ENCODE measurements at regions not wholly inside any gene's neighbourhood (a gene's known extent, or its start where the extent isn't known, plus 50 kb on each side); places are given as distances from the start of the nearest gene placed in this dataset.

DNA sequence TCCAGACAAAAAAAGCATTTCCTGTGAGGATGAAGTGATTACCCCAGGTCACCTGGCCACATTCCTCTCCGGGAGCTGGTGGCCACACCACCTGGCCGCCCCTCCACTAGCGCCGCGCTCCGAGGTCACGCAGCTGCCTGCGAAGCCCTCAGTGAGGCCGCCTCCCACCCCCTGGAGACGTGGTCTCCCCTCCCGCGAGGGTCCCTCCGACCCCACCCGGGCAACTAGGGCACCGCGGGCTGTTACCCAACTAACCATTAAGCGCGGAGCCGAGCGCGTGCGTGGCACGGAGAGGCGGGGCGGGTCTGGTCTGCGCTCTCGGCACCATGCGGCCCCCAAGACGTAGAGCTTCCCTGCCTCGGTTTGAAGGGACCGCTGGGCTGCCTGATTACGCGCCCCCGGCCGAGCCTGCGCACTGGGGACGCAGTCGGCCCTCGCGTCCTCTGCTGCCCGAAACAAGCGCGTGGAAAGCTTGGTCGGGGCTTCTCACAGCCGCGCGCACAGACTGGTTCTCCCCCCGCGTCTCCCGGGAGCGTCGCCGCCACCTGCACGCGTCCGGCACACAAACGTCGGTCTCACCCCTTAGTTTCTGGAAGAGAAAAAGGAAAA is 106.5 kb downstream of the SLC16A1 start (continued):
- TF ChIP-seq, protein P1, sequence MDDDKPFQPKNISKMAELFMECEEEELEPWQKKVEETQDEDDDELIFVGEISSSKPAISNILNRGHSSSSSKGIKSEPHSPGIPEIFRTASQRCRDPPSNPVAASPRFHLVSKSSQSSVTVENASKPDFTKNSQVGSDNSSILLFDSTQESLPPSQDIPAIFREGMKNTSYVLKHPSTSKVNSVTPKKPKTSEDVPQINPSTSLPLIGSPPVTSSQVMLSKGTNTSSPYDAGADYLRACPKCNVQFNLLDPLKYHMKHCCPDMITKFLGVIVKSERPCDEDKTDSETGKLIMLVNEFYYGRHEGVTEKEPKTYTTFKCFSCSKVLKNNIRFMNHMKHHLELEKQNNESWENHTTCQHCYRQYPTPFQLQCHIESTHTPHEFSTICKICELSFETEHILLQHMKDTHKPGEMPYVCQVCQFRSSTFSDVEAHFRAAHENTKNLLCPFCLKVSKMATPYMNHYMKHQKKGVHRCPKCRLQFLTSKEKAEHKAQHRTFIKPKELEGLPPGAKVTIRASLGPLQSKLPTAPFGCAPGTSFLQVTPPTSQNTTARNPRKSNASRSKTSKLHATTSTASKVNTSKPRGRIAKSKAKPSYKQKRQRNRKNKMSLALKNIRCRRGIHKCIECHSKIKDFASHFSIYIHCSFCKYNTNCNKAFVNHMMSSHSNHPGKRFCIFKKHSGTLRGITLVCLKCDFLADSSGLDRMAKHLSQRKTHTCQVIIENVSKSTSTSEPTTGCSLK (tag by site-specific recombination; IDR thresholded peaks at IDR 0.05) = no peak
- TF ChIP-seq, protein P2, sequence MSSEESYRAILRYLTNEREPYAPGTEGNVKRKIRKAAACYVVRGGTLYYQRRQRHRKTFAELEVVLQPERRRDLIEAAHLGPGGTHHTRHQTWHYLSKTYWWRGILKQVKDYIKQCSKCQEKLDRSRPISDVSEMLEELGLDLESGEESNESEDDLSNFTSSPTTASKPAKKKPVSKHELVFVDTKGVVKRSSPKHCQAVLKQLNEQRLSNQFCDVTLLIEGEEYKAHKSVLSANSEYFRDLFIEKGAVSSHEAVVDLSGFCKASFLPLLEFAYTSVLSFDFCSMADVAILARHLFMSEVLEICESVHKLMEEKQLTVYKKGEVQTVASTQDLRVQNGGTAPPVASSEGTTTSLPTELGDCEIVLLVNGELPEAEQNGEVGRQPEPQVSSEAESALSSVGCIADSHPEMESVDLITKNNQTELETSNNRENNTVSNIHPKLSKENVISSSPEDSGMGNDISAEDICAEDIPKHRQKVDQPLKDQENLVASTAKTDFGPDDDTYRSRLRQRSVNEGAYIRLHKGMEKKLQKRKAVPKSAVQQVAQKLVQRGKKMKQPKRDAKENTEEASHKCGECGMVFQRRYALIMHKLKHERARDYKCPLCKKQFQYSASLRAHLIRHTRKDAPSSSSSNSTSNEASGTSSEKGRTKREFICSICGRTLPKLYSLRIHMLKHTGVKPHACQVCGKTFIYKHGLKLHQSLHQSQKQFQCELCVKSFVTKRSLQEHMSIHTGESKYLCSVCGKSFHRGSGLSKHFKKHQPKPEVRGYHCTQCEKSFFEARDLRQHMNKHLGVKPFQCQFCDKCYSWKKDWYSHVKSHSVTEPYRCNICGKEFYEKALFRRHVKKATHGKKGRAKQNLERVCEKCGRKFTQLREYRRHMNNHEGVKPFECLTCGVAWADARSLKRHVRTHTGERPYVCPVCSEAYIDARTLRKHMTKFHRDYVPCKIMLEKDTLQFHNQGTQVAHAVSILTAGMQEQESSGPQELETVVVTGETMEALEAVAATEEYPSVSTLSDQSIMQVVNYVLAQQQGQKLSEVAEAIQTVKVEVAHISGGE (tag by site-specific recombination; conservative IDR thresholded peaks at IDR 0.05; ENCODE audit: low read depth) = no peak; the same call in 1 of the 2 replicates
- TF ChIP-seq, protein P3, sequence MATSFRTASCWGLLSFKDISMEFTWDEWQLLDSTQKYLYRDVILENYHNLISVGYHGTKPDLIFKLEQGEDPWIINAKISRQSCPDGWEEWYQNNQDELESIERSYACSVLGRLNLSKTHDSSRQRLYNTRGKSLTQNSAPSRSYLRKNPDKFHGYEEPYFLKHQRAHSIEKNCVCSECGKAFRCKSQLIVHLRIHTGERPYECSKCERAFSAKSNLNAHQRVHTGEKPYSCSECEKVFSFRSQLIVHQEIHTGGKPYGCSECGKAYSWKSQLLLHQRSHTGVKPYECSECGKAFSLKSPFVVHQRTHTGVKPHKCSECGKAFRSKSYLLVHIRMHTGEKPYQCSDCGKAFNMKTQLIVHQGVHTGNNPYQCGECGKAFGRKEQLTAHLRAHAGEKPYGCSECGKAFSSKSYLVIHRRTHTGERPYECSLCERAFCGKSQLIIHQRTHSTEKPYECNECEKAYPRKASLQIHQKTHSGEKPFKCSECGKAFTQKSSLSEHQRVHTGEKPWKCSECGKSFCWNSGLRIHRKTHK (tag by site-specific recombination; IDR thresholded peaks at IDR 0.05) = no peak
- TF ChIP-seq, protein P4, sequence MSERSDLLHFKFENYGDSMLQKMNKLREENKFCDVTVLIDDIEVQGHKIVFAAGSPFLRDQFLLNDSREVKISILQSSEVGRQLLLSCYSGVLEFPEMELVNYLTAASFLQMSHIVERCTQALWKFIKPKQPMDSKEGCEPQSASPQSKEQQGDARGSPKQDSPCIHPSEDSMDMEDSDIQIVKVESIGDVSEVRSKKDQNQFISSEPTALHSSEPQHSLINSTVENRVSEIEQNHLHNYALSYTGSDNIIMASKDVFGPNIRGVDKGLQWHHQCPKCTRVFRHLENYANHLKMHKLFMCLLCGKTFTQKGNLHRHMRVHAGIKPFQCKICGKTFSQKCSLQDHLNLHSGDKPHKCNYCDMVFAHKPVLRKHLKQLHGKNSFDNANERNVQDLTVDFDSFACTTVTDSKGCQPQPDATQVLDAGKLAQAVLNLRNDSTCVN (tag by site-specific recombination; optimal IDR thresholded peaks at IDR 0.05) = peak; percentile 98
- TF ChIP-seq ZNF133 (tag by site-specific recombination; IDR thresholded peaks at IDR 0.05) (no peak), ZXDB (tag by site-specific recombination; IDR thresholded peaks at IDR 0.05) (peak; percentile 49; the same call in 1 of the 2 replicates), ZNF747 (tag by site-specific recombination; IDR thresholded peaks at IDR 0.05) (no peak), ZNF175 (tag by site-specific recombination; IDR thresholded peaks at IDR 0.05) (no peak), ZEB2 (tag by site-specific recombination; IDR thresholded peaks at IDR 0.05) (peak; percentile 62; the same call in 1 of the 2 replicates), ZNF19 (tag by site-specific recombination; IDR thresholded peaks at IDR 0.05; ENCODE audit: low read depth) (no peak), ZNF658 (tag by site-specific recombination; IDR thresholded peaks at IDR 0.05) (no peak), ZNF600 (tag by site-specific recombination; IDR thresholded peaks at IDR 0.05) (0 out of 2 replicates have a peak, but pooled peaks have one; percentile 47), ZNF624 (tag by site-specific recombination; IDR thresholded peaks at IDR 0.05) (no peak), ZNF16 (tag by site-specific recombination; IDR thresholded peaks at IDR 0.05; ENCODE audit: low read depth) (no peak)
- TF ChIP-seq, protein P5, sequence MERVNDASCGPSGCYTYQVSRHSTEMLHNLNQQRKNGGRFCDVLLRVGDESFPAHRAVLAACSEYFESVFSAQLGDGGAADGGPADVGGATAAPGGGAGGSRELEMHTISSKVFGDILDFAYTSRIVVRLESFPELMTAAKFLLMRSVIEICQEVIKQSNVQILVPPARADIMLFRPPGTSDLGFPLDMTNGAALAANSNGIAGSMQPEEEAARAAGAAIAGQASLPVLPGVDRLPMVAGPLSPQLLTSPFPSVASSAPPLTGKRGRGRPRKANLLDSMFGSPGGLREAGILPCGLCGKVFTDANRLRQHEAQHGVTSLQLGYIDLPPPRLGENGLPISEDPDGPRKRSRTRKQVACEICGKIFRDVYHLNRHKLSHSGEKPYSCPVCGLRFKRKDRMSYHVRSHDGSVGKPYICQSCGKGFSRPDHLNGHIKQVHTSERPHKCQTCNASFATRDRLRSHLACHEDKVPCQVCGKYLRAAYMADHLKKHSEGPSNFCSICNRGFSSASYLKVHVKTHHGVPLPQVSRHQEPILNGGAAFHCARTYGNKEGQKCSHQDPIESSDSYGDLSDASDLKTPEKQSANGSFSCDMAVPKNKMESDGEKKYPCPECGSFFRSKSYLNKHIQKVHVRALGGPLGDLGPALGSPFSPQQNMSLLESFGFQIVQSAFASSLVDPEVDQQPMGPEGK (tag by site-specific recombination; IDR thresholded peaks at IDR 0.05) = peak; percentile 90
- TF ChIP-seq, protein P6, sequence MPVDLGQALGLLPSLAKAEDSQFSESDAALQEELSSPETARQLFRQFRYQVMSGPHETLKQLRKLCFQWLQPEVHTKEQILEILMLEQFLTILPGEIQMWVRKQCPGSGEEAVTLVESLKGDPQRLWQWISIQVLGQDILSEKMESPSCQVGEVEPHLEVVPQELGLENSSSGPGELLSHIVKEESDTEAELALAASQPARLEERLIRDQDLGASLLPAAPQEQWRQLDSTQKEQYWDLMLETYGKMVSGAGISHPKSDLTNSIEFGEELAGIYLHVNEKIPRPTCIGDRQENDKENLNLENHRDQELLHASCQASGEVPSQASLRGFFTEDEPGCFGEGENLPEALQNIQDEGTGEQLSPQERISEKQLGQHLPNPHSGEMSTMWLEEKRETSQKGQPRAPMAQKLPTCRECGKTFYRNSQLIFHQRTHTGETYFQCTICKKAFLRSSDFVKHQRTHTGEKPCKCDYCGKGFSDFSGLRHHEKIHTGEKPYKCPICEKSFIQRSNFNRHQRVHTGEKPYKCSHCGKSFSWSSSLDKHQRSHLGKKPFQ (tag by site-specific recombination; IDR thresholded peaks at IDR 0.05) = no peak
- TF ChIP-seq, protein P7, sequence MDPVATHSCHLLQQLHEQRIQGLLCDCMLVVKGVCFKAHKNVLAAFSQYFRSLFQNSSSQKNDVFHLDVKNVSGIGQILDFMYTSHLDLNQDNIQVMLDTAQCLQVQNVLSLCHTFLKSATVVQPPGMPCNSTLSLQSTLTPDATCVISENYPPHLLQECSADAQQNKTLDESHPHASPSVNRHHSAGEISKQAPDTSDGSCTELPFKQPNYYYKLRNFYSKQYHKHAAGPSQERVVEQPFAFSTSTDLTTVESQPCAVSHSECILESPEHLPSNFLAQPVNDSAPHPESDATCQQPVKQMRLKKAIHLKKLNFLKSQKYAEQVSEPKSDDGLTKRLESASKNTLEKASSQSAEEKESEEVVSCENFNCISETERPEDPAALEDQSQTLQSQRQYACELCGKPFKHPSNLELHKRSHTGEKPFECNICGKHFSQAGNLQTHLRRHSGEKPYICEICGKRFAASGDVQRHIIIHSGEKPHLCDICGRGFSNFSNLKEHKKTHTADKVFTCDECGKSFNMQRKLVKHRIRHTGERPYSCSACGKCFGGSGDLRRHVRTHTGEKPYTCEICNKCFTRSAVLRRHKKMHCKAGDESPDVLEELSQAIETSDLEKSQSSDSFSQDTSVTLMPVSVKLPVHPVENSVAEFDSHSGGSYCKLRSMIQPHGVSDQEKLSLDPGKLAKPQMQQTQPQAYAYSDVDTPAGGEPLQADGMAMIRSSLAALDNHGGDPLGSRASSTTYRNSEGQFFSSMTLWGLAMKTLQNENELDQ (tag by site-specific recombination; IDR thresholded peaks at IDR 0.05; ENCODE audit: low read depth) = no peak

Measured in HEK293 (cell line).